ENCODE measurements at regions not wholly inside any gene's neighbourhood (a gene's known extent, or its start where the extent isn't known, plus 50 kb on each side); places are given as distances from the start of the nearest gene placed in this dataset.

- no peak for DNase-seq
Measured at GRCh38 chr12:107894589-107894988, 120.1 kb downstream of the ASCL4 start.

- no peak for DNase-seq
Measured at GRCh38 chr12:107895966-107896365, 121.5 kb downstream of the ASCL4 start.

- no peak for DNase-seq
Measured at GRCh38 chr12:107900588-107900987, 126.1 kb downstream of the ASCL4 start.

GRCh38 chr12:107903341-107904061 lies 129.0 kb downstream of the ASCL4 start:
- peak in 1 of 2 donors; percentile 40 for DNase-seq

GRCh38 chr12:107906707-107907106 lies 132.2 kb downstream of the ASCL4 start:
- DNase-seq: no peak

- DNase-seq: peak; percentile 25 to 43
Measured at GRCh38 chr12:107912421-107913004, 138.0 kb downstream of the ASCL4 start.

GRCh38 chr12:107914460-107914977 lies 140.0 kb downstream of the ASCL4 start:
- DNase-seq: no peak

GRCh38 chr12:107917912-107918800 lies 143.7 kb downstream of the ASCL4 start:
- no peak for DNase-seq

- no peak for DNase-seq
Measured at GRCh38 chr12:107921062-107921461, 146.6 kb downstream of the ASCL4 start.

- DNase-seq: no peak
Measured at GRCh38 chr12:107925125-107925524, 150.6 kb downstream of the ASCL4 start.

- no peak for DNase-seq
Measured at GRCh38 chr12:107929436-107929835, 154.9 kb downstream of the ASCL4 start.

GRCh38 chr12:107931761-107932160 lies 157.3 kb downstream of the ASCL4 start:
- no peak for DNase-seq

GRCh38 chr12:107938446-107938845 lies 163.9 kb downstream of the ASCL4 start:
- no peak for DNase-seq

- DNase-seq: no peak
Measured at GRCh38 chr12:107948391-107948945, 174.0 kb downstream of the ASCL4 start.

GRCh38 chr12:107951024-107951423 lies 176.5 kb downstream of the ASCL4 start:
- DNase-seq: no peak

- no peak for DNase-seq
Measured at GRCh38 chr12:107955966-107956643, 173.0 kb upstream of the WSCD2 start.

- DNase-seq: no peak
Measured at GRCh38 chr12:107957459-107957858, 171.6 kb upstream of the WSCD2 start.

GRCh38 chr12:107963635-107964034 lies 165.5 kb upstream of the WSCD2 start:
- no peak for DNase-seq

GRCh38 chr12:107967170-107967569 lies 161.9 kb upstream of the WSCD2 start:
- DNase-seq: no peak

- no peak for DNase-seq
Measured at GRCh38 chr12:107973950-107974349, 155.1 kb upstream of the WSCD2 start.

GRCh38 chr12:107976331-107976730 lies 152.8 kb upstream of the WSCD2 start:
- no peak for DNase-seq

GRCh38 chr12:107978201-107978600 lies 150.9 kb upstream of the WSCD2 start:
- DNase-seq: no peak

- DNase-seq: no peak
Measured at GRCh38 chr12:107978641-107979040, 150.4 kb upstream of the WSCD2 start.

Data from CD4-positive, alpha-beta T cell treated with Interleukin-1 beta for 1 hour (primary cell).